OCI-LY3 (cell line): ENCODE measurements at regions not wholly inside any gene's neighbourhood (a gene's known extent, or its start where the extent isn't known, plus 50 kb on each side); places are given as distances from the start of the nearest gene placed in this dataset.

Source experiments
- EZH2phosphoT487 ChIP-seq: fragments of 200-600 bp; shearing (Covaris generic); IDR thresholded peaks from 2 replicates; pipeline ENCODE4 v1.6.1; 2018; ENCODE audit warnings: antibody characterized with exemption, mixed run types, low read depth
- TF ChIP-seq, protein P1 (sequence below): fragments of 200-600, 300-600 bp; sonication (generic); IDR thresholded peaks from 2 replicates; pipeline ENCODE4 v1.5.1; 2014; ENCODE audit warnings: antibody characterized with exemption, low read length, low read depth

- TF ChIP-seq, protein P1, sequence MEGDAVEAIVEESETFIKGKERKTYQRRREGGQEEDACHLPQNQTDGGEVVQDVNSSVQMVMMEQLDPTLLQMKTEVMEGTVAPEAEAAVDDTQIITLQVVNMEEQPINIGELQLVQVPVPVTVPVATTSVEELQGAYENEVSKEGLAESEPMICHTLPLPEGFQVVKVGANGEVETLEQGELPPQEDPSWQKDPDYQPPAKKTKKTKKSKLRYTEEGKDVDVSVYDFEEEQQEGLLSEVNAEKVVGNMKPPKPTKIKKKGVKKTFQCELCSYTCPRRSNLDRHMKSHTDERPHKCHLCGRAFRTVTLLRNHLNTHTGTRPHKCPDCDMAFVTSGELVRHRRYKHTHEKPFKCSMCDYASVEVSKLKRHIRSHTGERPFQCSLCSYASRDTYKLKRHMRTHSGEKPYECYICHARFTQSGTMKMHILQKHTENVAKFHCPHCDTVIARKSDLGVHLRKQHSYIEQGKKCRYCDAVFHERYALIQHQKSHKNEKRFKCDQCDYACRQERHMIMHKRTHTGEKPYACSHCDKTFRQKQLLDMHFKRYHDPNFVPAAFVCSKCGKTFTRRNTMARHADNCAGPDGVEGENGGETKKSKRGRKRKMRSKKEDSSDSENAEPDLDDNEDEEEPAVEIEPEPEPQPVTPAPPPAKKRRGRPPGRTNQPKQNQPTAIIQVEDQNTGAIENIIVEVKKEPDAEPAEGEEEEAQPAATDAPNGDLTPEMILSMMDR = no peak
- TF ChIP-seq EZH2phosphoT487 = no peak
Measured at GRCh38 chr13:50708461-50708860, 135.0 kb downstream of the DLEU7 start.
